ENCODE measurements at regions not wholly inside any gene's neighbourhood (a gene's known extent, or its start where the extent isn't known, plus 50 kb on each side); places are given as distances from the start of the nearest gene placed in this dataset.

- no peak overlapping the region for H3K27ac ChIP-seq (replicated peaks)
- no peaks in the 10 kb centered on the region for H3K27me3 ChIP-seq (ENCODE audit: insufficient read depth, poor library complexity, severe bottlenecking)
- no peak overlapping the region for H3K4me3 ChIP-seq (replicated peaks; ENCODE audit: insufficient read depth, low read length)
- no peak for DNase-seq (ENCODE audit: low read depth in 1 of 2, low spot score in 1 of 2)
- no peak for TF ChIP-seq REST (IDR thresholded peaks at IDR 0.05; ENCODE audit: insufficient replicate concordance, low read depth)
- no peak for TF ChIP-seq CTCF (IDR thresholded peaks at IDR 0.05; ENCODE audit: insufficient read depth, low read length)
- no peak for TF ChIP-seq POLR2AphosphoS5 (IDR thresholded peaks at IDR 0.05; ENCODE audit: low read depth)
- TF ChIP-seq GABPA (IDR thresholded peaks at IDR 0.05; ENCODE audit: low read depth): no peak
- no peak for TF ChIP-seq SPI1 (IDR thresholded peaks at IDR 0.05; ENCODE audit: borderline replicate concordance, low read depth)
Measured at GRCh38 chr3:81967393-81967792, 205.9 kb upstream of the GBE1 start.

GRCh38 chr3:81965696-81966095 lies 204.3 kb upstream of the GBE1 start:
- no peak for DNase-seq (ENCODE audit: low read depth in 1 of 2, low spot score in 1 of 2)
- no peaks in the 10 kb centered on the region for H3K27me3 ChIP-seq (ENCODE audit: insufficient read depth, poor library complexity, severe bottlenecking)
- H3K4me3 ChIP-seq (replicated peaks; ENCODE audit: insufficient read depth, low read length): no peak overlapping the region
- no peak overlapping the region for H3K27ac ChIP-seq (replicated peaks)
- TF ChIP-seq POLR2AphosphoS5 (IDR thresholded peaks at IDR 0.05; ENCODE audit: low read depth) (no peak), REST (IDR thresholded peaks at IDR 0.05; ENCODE audit: insufficient replicate concordance, low read depth) (no peak), SPI1 (IDR thresholded peaks at IDR 0.05; ENCODE audit: borderline replicate concordance, low read depth) (no peak), GABPA (IDR thresholded peaks at IDR 0.05; ENCODE audit: low read depth) (no peak)

GRCh38 chr3:81962396-81962795 lies 201.0 kb upstream of the GBE1 start:
- Histone ChIP-seq H3K27ac (replicated peaks) (no peak overlapping the region), H3K4me3 (replicated peaks; ENCODE audit: insufficient read depth, low read length) (no peak overlapping the region), H3K27me3 (ENCODE audit: insufficient read depth, poor library complexity, severe bottlenecking) (no peaks in the 10 kb centered on the region)
- no peak for TF ChIP-seq REST (IDR thresholded peaks at IDR 0.05; ENCODE audit: insufficient replicate concordance, low read depth)
- TF ChIP-seq SPI1 (IDR thresholded peaks at IDR 0.05; ENCODE audit: borderline replicate concordance, low read depth): no peak
- TF ChIP-seq POLR2AphosphoS5 (IDR thresholded peaks at IDR 0.05; ENCODE audit: low read depth): no peak
- no peak for TF ChIP-seq CTCF (IDR thresholded peaks at IDR 0.05; ENCODE audit: insufficient read depth, low read length)
- no peak for TF ChIP-seq GABPA (IDR thresholded peaks at IDR 0.05; ENCODE audit: low read depth)
- DNase-seq (ENCODE audit: low read depth in 1 of 2, low spot score in 1 of 2): no peak

Data from HL-60 (cell line).